Superior temporal gyrus (tissue), 1 donor: ENCODE measurements at regions not wholly inside any gene's neighbourhood (a gene's known extent, or its start where the extent isn't known, plus 50 kb on each side); places are given as distances from the start of the nearest gene placed in this dataset.

Source experiments
- DNase-seq: peaks from one replicate; pipeline ENCODE4 v3.0.0-alpha.2; 2016; ENCODE audit errors: extremely low spot score

DNA sequence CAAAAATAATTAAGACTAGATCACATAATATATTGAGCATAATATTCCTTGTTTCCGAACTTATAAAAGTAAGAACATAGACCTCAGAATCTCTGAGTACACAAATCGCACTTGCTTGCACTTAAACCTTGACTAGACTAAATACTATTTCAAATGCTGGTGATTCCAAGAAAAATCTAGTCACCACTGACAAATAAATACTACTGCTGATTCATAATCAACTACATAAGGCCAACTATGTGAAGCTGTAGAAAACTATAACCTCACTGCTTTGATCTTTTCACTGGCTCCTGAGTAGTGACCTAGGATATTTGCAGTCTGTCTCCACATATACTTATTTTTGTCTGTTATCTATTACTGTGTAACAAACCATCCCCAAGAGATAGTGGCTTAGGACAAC is 245.4 kb downstream of the DIO2 start:
- DNase-seq: no peak

DNA sequence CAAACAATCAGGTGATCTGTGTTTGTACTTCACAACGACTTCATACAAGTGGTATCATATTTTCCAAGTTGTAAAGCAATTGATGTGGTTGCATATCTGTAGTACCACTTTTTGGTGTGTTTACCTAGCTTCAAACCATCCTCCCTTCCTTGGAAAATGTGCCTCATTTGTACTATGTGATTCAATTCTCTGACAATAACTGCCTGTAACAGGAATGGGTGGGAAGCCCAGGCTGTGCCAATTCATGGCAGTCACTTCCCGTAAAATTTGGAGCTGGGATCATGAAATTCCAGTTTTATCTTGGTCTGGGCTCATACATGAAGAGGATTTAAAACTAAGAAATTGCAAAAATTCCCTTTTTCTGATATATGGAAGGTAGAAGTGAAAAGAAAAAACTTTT is 250.1 kb downstream of the DIO2 start:
- DNase-seq: no peak

DNA sequence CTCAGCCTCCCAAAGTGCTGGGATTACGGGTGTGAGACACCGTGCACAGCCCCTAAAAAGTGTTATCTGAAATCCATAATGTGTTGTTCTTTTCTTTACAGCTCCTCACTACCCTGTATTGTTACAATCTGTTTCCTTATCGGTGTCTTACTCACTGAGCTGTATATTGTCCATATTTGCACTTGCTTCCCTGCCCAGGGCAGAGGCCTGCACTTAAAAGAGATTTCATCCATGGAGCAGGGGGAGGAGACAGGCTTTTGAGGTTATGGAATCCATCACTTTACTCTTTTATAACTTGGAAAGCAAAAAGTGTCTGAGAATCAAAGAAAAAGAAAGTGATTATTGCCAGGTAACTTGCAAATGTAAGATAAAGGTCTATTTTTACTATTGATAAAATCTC is 251.0 kb downstream of the DIO2 start:
- DNase-seq: no peak

DNA sequence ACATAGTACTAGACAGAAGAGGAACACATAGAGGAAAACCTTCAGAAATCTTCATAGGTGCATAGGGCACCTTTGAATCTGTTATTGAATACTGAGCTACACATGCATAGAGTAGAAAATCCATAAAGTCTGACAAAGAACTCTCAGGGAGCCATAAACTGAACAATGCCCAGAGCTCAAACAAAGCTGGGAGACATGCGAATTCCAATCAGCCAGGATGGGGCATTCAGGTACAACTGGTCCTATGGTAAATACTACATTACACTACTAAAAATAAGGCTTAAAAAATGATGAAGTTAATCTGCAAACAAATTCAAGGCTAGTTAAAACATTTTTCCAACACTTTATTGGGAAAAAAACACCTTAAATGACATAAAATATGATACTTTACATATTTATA is 259.7 kb downstream of the DIO2 start:
- no peak for DNase-seq

DNA sequence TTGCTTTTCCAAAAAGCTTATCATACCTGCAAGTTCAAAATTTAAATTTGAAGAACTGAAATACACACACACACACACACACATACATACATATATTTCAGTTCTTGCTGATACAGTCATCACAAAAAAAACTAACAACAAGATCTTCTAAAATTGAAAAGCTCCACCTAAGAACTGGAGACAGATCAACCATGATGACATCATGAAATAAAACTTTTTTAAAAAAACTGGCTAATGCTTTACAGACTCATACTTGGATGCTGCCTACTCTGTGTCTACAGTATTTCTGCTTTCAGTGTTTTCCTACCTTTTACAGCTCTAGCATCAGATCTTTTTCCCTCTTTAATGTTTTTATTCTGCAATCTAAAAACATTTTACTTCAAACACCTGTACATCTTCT is 261.4 kb downstream of the DIO2 start:
- DNase-seq: no peak

DNA sequence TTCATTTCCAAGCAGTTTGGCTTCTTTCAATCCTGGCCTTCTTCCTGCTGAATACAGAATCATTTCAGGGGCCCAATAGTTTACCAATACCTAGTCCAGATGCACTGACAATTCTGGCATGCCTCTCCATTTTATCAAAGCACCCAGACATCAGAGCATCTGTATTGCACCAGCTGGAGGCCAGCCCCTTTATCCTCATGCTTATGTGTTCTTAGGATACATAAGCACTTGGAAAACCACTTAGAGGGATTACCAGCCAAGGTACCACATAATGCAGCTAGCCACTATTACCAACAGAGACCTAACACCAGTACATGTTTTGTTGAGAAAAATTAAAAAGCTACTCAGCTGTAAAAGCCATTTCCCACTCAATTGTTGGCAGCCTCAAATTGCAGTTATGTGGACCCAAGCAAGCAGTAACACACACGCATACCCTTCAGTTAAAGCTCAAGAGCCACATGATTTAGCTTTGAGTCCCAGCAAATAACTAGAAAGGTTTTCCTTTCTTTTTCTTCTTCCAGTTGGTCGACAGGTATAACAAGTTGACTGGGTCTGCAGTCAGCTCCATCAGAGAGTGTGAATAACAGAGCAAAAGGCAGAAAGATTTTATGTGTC is 263.8 kb downstream of the DIO2 start:
- no peak for DNase-seq

DNA sequence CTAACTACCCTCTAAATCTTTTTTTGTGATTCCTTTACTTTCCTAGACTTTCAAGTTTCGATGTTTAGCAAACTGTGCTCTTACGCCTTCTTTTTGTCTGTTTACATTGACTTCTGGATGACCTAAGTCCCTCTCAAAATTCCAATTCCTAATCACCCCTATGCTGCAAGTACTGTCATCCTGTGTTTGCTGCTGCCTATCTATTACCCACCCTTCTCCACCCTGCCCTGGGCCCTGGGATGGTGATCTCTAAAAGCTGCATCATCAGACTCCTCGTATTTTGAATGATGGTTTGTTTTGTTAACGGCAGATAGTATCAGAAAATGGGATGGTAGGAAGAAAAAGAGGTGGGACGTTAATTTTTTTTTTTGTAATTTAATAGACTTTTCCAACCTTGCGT is 272.1 kb downstream of the DIO2 start:
- no peak for DNase-seq

DNA sequence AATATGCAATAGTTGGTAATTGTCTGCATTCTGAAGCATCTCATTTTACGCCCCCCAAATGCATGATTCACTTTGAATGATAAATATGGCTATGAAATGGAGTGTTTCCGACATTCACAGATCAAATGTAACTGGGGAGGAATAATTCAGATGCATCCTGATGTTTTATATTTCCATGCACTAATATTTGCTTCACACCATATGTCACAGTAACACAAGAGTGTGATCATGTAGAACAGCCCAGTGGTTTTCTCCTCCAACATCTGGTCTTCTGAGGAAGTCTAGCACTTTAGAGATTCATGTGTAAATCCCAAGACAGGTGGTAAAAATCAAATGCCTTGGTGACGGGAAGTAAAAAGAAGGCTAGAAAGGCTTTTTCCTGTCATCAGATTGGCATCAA is 273.1 kb downstream of the DIO2 start:
- DNase-seq: no peak

DNA sequence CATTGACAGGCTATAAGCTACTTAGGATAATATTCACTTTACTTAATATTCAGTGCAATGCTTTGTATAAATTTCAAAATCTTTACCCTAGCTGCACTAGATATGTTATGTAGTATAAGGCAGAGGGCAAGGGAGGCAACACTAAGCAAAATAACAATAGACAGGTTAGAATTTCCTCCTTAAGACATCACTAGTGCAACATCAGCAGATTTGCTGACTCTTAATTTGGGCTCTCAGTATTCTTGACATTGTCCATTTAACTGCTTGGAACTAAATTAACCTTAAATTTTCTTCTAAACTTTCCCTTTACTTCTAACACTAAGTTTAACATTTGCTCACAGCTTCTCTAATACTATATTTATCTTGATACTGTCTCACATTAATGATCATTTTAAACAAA is 273.9 kb downstream of the DIO2 start:
- DNase-seq: no peak

DNA sequence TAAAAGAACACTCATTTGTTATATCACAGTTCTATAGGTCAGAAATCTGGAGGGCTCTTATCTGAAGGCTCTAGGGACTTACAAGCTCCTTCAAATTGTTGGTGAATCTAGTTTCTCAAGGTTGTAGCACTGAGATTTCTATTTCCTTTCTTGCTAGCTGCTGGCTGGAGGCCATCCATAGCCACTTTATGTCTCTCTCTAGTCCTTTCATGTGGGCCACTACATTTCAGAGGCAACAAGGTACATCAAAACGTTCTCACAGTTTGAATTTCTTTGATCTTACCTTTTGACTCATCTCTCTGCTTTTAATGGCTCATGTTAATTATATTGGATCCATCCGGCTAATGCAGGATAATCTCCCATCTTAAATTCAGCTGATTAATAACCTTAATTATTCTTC is 286.8 kb downstream of the DIO2 start:
- no peak for DNase-seq

DNA sequence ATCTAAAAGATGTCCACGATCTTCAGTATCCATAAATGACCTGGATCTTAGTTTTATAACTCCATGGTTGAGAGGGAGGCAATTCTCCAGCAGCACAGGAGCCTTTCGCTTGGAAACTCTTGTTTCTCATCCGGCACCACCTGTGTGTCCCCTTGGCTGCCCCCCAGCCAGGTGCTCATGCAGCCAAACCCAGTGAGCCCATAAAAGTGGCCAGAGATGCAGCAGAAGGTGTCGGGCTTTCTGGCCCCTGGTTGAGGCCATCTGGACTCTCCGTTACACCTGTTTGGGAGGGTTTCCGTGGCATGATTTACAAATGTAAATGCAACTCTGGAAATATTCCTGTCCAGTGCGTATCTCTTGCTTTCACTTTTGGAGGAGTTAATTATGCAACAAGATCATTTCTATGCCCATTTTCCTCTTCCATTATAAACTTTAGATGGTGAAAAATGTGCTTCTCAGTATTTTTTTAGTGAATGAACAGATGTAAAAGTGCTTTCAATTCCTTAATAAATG is 291.1 kb downstream of the DIO2 start:
- DNase-seq: no peak
